ENCODE measurements at regions not wholly inside any gene's neighbourhood (a gene's known extent, or its start where the extent isn't known, plus 50 kb on each side); places are given as distances from the start of the nearest gene placed in this dataset.

DNA sequence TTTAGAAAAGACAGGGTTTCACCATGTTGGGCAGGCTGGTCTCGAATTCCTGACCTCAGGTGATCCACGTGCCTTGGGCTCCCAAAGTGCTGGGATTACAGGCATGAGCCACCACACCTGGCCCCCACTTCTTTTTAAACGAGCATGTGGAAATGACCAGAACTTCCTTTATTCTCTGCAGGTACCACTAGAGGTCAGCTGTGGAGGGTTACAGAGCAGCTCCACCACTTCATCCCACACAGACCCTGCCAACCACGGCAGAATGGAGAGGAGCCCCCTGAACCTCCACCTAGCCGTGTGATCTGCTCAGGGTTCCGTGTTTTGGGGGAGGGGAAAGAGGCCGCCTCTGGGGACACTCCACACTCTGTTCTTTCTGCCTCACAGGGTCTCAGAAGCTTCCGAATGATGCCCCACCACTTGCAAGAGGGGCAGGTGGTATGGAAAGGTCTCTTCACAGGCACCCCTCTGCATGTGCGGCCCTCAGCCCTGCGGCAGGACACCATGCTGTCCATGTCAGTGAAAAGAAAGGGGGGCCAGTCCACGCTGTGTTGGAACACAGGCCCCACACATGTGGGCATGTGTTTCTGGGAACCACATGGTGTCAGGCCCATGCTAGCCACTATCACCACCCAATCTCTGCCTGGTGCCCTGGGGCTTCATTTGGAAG, 465.0 kb downstream of the TSHZ3 start:
- TF ChIP-seq, protein P1, sequence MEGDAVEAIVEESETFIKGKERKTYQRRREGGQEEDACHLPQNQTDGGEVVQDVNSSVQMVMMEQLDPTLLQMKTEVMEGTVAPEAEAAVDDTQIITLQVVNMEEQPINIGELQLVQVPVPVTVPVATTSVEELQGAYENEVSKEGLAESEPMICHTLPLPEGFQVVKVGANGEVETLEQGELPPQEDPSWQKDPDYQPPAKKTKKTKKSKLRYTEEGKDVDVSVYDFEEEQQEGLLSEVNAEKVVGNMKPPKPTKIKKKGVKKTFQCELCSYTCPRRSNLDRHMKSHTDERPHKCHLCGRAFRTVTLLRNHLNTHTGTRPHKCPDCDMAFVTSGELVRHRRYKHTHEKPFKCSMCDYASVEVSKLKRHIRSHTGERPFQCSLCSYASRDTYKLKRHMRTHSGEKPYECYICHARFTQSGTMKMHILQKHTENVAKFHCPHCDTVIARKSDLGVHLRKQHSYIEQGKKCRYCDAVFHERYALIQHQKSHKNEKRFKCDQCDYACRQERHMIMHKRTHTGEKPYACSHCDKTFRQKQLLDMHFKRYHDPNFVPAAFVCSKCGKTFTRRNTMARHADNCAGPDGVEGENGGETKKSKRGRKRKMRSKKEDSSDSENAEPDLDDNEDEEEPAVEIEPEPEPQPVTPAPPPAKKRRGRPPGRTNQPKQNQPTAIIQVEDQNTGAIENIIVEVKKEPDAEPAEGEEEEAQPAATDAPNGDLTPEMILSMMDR (IDR thresholded peaks at IDR 0.05), result no peak
- no peak for TF ChIP-seq POLR2AphosphoS5 (IDR thresholded peaks at IDR 0.05)
- no peak for TF ChIP-seq POLR2A (IDR thresholded peaks at IDR 0.05)

Measured in gastroesophageal sphincter (tissue), 3 donors.